NCI-H128 (cell line): ENCODE measurements at regions not wholly inside any gene's neighbourhood (a gene's known extent, or its start where the extent isn't known, plus 50 kb on each side); places are given as distances from the start of the nearest gene placed in this dataset.

ENCODE experiments used
- DNase-seq: peaks from one replicate; lab custom pipeline; 2025; ENCODE audit not compliant: unreplicated experiment; lab: John Stamatoyannopoulos, UW

- no peak for DNase-seq
Observed at GRCh38 chr9:105187781-105188180, 56.7 kb upstream of the SLC44A1 start.

- DNase-seq = no peak
Observed at GRCh38 chr9:105188746-105189145, 55.7 kb upstream of the SLC44A1 start.

- DNase-seq = no peak
Observed at GRCh38 chr9:105191508-105192121, 52.8 kb upstream of the SLC44A1 start.

- DNase-seq = no peak
Observed at GRCh38 chr9:105193560-105193959, 50.9 kb upstream of the SLC44A1 start.

GRCh38 chr9:105194234-105194633 lies 50.2 kb upstream of the SLC44A1 start:
- DNase-seq = no peak
